ENCODE measurements at regions not wholly inside any gene's neighbourhood (a gene's known extent, or its start where the extent isn't known, plus 50 kb on each side); places are given as distances from the start of the nearest gene placed in this dataset.

- no peak for TF ChIP-seq SMAD4 (CRISPR knock-in tag; IDR thresholded peaks at IDR 0.05)
- TF ChIP-seq KAT7 (CRISPR knock-in tag; IDR thresholded peaks at IDR 0.05; ENCODE audit: borderline replicate concordance), result no peak
Observed at GRCh38 chr2:220787251-220787650, 784.9 kb downstream of the EPHA4 start (continued).

- peaks cover 8% of the 10 kb centered on the region for H3K4me1 Mint-ChIP-seq
- peaks cover 13% of the 10 kb centered on the region for H3K27me3 Mint-ChIP-seq (ENCODE audit: low read depth)
- CTCF ChIA-PET, result no interaction called here
- ATAC-seq, result no peak
- DNase-seq (ENCODE audit: low spot score), result no peak
- POLR2A ChIA-PET, result no interaction called here
- H3K27ac Mint-ChIP-seq, result no peak overlapping the region
- peaks cover 27% of the 10 kb centered on the region for H3K9me3 Mint-ChIP-seq
- no peaks in the 10 kb centered on the region; the same call in none of the 2 replicates for H3K36me3 Mint-ChIP-seq
- no peak for TF ChIP-seq FOXJ3 (CRISPR knock-in tag; IDR thresholded peaks at IDR 0.05; ENCODE audit: borderline replicate concordance)
- no peak for TF ChIP-seq FOXP1 (CRISPR knock-in tag; IDR thresholded peaks at IDR 0.05; ENCODE audit: borderline replicate concordance)
- TF ChIP-seq E2F4 (CRISPR knock-in tag; IDR thresholded peaks at IDR 0.05; ENCODE audit: borderline replicate concordance, low read depth), result no peak
- TF ChIP-seq, protein P1, sequence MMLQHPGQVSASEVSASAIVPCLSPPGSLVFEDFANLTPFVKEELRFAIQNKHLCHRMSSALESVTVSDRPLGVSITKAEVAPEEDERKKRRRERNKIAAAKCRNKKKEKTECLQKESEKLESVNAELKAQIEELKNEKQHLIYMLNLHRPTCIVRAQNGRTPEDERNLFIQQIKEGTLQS (CRISPR knock-in tag; conservative IDR thresholded peaks at IDR 0.05), result no peak
- no peak for TF ChIP-seq ATF2 (CRISPR knock-in tag; IDR thresholded peaks at IDR 0.05; ENCODE audit: borderline replicate concordance, low read depth)
- no peak for TF ChIP-seq PREB (CRISPR knock-in tag; IDR thresholded peaks at IDR 0.05; ENCODE audit: borderline replicate concordance)
- TF ChIP-seq ZSCAN18 (CRISPR knock-in tag; IDR thresholded peaks at IDR 0.05), result no peak
- TF ChIP-seq ERG (CRISPR knock-in tag; IDR thresholded peaks at IDR 0.05), result no peak
- TF ChIP-seq ZNF317 (CRISPR knock-in tag; IDR thresholded peaks at IDR 0.05; ENCODE audit: borderline replicate concordance, low read depth), result no peak
- no peak for TF ChIP-seq ZNF138 (CRISPR knock-in tag; conservative IDR thresholded peaks at IDR 0.05)
- no peak for TF ChIP-seq STAT6 (CRISPR knock-in tag; conservative IDR thresholded peaks at IDR 0.05; ENCODE audit: low read depth)
- no peak for TF ChIP-seq CREB1 (CRISPR knock-in tag; IDR thresholded peaks at IDR 0.05)
- no peak for TF ChIP-seq ZNF416 (CRISPR knock-in tag; IDR thresholded peaks at IDR 0.05)
- no peak for TF ChIP-seq ELF4 (CRISPR knock-in tag; IDR thresholded peaks at IDR 0.05; ENCODE audit: low read depth)
- TF ChIP-seq, protein P2, sequence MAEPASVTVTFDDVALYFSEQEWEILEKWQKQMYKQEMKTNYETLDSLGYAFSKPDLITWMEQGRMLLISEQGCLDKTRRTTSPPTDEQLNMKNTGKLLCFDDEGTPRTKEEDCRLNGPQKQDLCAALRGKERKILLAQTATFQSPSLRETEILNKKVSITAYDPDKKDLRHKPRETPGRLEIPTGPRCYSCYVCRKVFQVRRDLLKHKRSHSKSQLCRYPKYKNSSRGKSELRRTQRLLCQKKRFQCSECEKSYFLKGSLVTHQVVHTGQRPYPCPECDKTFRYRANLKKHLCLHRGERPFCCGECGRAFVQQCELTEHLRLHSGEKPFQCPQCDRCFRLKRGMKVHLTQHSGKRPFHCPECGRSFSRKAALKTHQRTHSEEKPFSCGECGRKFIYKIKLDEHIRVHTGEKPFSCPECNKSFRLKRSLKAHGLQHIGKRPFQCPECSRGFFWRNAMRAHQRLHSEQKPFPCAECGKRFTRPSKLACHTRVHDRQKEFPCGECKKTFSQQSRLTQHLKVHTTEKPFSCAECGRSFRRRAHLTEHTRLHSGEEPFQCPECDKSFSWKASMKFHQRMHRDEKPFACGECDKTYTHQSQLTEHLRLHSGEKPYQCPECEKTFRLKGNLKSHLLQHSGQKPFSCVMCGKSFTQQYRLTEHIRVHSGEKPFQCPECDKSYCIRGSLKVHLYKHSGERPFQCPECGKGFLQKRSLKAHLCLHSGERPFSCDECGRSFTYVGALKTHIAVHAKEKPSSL (CRISPR knock-in tag; conservative IDR thresholded peaks at IDR 0.05), result no peak
- no peak for TF ChIP-seq IRF2 (CRISPR knock-in tag; IDR thresholded peaks at IDR 0.05; ENCODE audit: borderline replicate concordance, low read depth)
- no peak for TF ChIP-seq JUN (CRISPR knock-in tag; IDR thresholded peaks at IDR 0.05)
- no peak for TF ChIP-seq RORB (CRISPR knock-in tag; IDR thresholded peaks at IDR 0.05)
- no peak overlapping the region for H3K4me3 Mint-ChIP-seq
Observed at GRCh38 chr2:220789961-220790360, 782.1 kb downstream of the EPHA4 start.

Measured in WTC11 (cell line).